H1 (cell line): ENCODE measurements at regions not wholly inside any gene's neighbourhood (a gene's known extent, or its start where the extent isn't known, plus 50 kb on each side); places are given as distances from the start of the nearest gene placed in this dataset.
A peak's percentile ranks its signal among the peaks of the same experiment; 100 is the strongest.

ENCODE experiments used
- CTCF ChIA-PET: fragments of 300-600 bp; sonication (Branson Sonifier 250); formaldehyde crosslinking; loops from one replicate; lab custom pipeline; 2021; ENCODE audit not compliant: partially characterized antibody; lab: Charles Lee
- POLR2A ChIA-PET: fragments of 300-600 bp; sonication (Branson Sonifier 250); formaldehyde crosslinking; loops from one replicate; lab custom pipeline; 2021; ENCODE audit warnings: inconsistent platforms; ENCODE audit not compliant: partially characterized antibody; lab: Charles Lee
- DNase-seq, 2 experiments: peaks; one replicate each; pipeline versions ENCODE4 v3.0.0 to v3.0.0-alpha.2; 2010 to 2022; ENCODE audit warnings: low spot score in 2 of 2, low read depth in 1 of 2, mixed read lengths in 1 of 2
- FAIRE-seq: peaks from 2 replicates; lab custom pipeline; 2011; peaks lifted over from hg19 to GRCh38; lab: Jason Lieb, UNC
- H2AFZ ChIP-seq: 2 replicates; pipeline ENCODE4 v1.8.1; 2012; ENCODE audit warnings: low read length, inconsistent platforms
- H2AK5ac ChIP-seq: 2 replicates; pipeline ENCODE4 v1.6.1; 2013; ENCODE audit warnings: low read depth, low read length
- H2BK120ac ChIP-seq: replicated peaks from 2 replicates; pipeline ENCODE3; 2013; ENCODE audit warnings: low read depth, low read length, inconsistent platforms
- H2BK12ac ChIP-seq: 2 replicates; pipeline ENCODE4 v1.6.1; 2013; ENCODE audit warnings: low read depth, low read length
- H2BK15ac ChIP-seq: 2 replicates; pipeline ENCODE4 v1.6.1; 2013; ENCODE audit warnings: low read length
- H2BK20ac ChIP-seq: 2 replicates; pipeline ENCODE4 v1.6.1; 2013; ENCODE audit warnings: low read length
- H2BK5ac ChIP-seq: 2 replicates; pipeline ENCODE4 v1.6.1; 2013; ENCODE audit warnings: low read depth, low read length
- H3K14ac ChIP-seq: 2 replicates; pipeline ENCODE4 v1.6.1; 2013; ENCODE audit warnings: inconsistent platforms; ENCODE audit not compliant: insufficient read length
- H3K18ac ChIP-seq: 2 replicates; pipeline ENCODE4 v1.6.1; 2013; ENCODE audit warnings: low read length; ENCODE audit errors: extremely low read depth
- H3K23ac ChIP-seq: 2 replicates; pipeline ENCODE4 v1.6.1; 2013; ENCODE audit warnings: inconsistent platforms; ENCODE audit not compliant: insufficient read length
- H3K23me2 ChIP-seq: 2 replicates; pipeline ENCODE4 v1.6.1; 2013; ENCODE audit warnings: low read depth, low read length
- H3K27ac ChIP-seq: 2 replicates; pipeline ENCODE4 v1.6.1; 2011; ENCODE audit warnings: low read depth, low read length, inconsistent platforms
- H3K27me3 ChIP-seq, 4 experiments: replicated peaks in 1 of 4; 1 replicate in 1 of 4; 2 replicates in 3 of 4; pipeline versions ENCODE4 v1.6.1 to v1.8.1; 2011 to 2013; ENCODE audit warnings: low read length in 3 of 4, mild to moderate bottlenecking in 3 of 4, inconsistent platforms in 2 of 4, mixed read lengths in 2 of 4, moderate library complexity in 1 of 4; ENCODE audit not compliant: control insufficient read depth in 3 of 4, insufficient read depth in 3 of 4; ENCODE audit errors: extremely low read depth in 1 of 4
- H3K36me3 ChIP-seq, 4 experiments: 2 replicates each; pipeline versions ENCODE4 v1.6.1 to v1.8.1; 2011 to 2013; ENCODE audit warnings: mild to moderate bottlenecking in 4 of 4, low read length in 3 of 4, moderate library complexity in 2 of 4, control low read depth in 1 of 4, inconsistent platforms in 1 of 4; ENCODE audit not compliant: insufficient read depth in 4 of 4, control insufficient read depth in 2 of 4
- H3K4ac ChIP-seq: replicated peaks from 2 replicates; pipeline ENCODE3; 2013; ENCODE audit warnings: low read length, low read depth, mixed read lengths, inconsistent platforms; ENCODE audit not compliant: insufficient read length
- H3K4me1 ChIP-seq, 4 experiments: replicated peaks in 1 of 4; 1 replicate in 1 of 4; 2 replicates in 3 of 4; pipeline versions ENCODE4 v1.6.1 to v1.8.1; 2011 to 2013; ENCODE audit warnings: low read length in 3 of 4, inconsistent platforms in 2 of 4, mixed read lengths in 1 of 4; ENCODE audit not compliant: insufficient read depth in 4 of 4, control insufficient read depth in 3 of 4
- H3K4me2 ChIP-seq, 2 experiments: 2 replicates each; pipeline versions ENCODE4 v1.6.1 to v1.8.1; 2011 to 2013; ENCODE audit warnings: low read depth in 2 of 2, low read length in 2 of 2, control low read depth in 1 of 2, inconsistent platforms in 1 of 2, mild to moderate bottlenecking in 1 of 2; ENCODE audit not compliant: insufficient read depth in 1 of 2
- H3K4me3 ChIP-seq, 4 experiments: fragments of 200-600, 300-600 bp in 1 of 4; sonication (generic), shearing (Covaris generic), sonication (Bioruptor Twin) in 1 of 4; 2 replicates each; pipeline versions ENCODE4 v1.5.1 to v1.8.1; 2011 to 2016; ENCODE audit warnings: low read length in 4 of 4, low read depth in 3 of 4, control low read depth in 2 of 4, inconsistent platforms in 2 of 4, mild to moderate bottlenecking in 2 of 4, mixed read lengths in 1 of 4, moderate library complexity in 1 of 4; ENCODE audit not compliant: insufficient read depth in 2 of 4; ENCODE audit errors: extremely low read depth in 1 of 4
- H3K56ac ChIP-seq: replicated peaks from 2 replicates; pipeline ENCODE3; 2013; ENCODE audit warnings: low read depth, mild to moderate bottlenecking, mixed read lengths, low read length, inconsistent platforms; ENCODE audit not compliant: insufficient read length
- H3K79me1 ChIP-seq: 2 replicates; pipeline ENCODE4 v1.6.1; 2013; ENCODE audit warnings: low read depth, low read length, control low read depth
- H3K79me2 ChIP-seq, 2 experiments: 2 replicates each; pipeline versions ENCODE4 v1.6.1 to v1.8.1; 2012 to 2013; ENCODE audit warnings: low read length in 2 of 2, mild to moderate bottlenecking in 2 of 2, inconsistent platforms in 1 of 2; ENCODE audit not compliant: insufficient read depth in 2 of 2, control insufficient read depth in 1 of 2
- H3K9ac ChIP-seq, 4 experiments: replicated peaks in 1 of 4; 1 replicate in 1 of 4; 2 replicates in 3 of 4; pipeline versions ENCODE4 v1.6.1 to v1.8.1; 2011 to 2013; ENCODE audit warnings: low read depth in 3 of 4, low read length in 3 of 4, control low read depth in 2 of 4, mild to moderate bottlenecking in 2 of 4, moderate library complexity in 2 of 4, inconsistent platforms in 1 of 4; ENCODE audit errors: extremely low read depth in 1 of 4
- H3K9me3 ChIP-seq, 2 experiments: 2 replicates each; pipeline versions ENCODE4 v1.6.1 to v1.8.1; 2012 to 2013; ENCODE audit warnings: mild to moderate bottlenecking in 2 of 2, moderate library complexity in 2 of 2, control low read depth in 1 of 2, inconsistent platforms in 1 of 2, low read depth in 1 of 2, low read length in 1 of 2, mixed read lengths in 1 of 2; ENCODE audit not compliant: insufficient read depth in 2 of 2
- H4K20me1 ChIP-seq, 2 experiments: replicated peaks in 1 of 2; 2 replicates each; pipeline versions ENCODE3 to v1.8.1; 2011 to 2013; ENCODE audit warnings: inconsistent platforms in 2 of 2, low read length in 2 of 2, mild to moderate bottlenecking in 1 of 2; ENCODE audit not compliant: insufficient read depth in 2 of 2, control insufficient read depth in 1 of 2
- H4K5ac ChIP-seq: 2 replicates; pipeline ENCODE4 v1.6.1; 2013; ENCODE audit warnings: low read length, low read depth, mixed read lengths, inconsistent platforms; ENCODE audit not compliant: insufficient read length
- H4K8ac ChIP-seq: 2 replicates; pipeline ENCODE4 v1.8.0; 2013; ENCODE audit warnings: mild to moderate bottlenecking, moderate library complexity, low read length, inconsistent platforms; ENCODE audit not compliant: insufficient read depth; ENCODE audit errors: extremely low read depth
- H4K91ac ChIP-seq: replicated peaks from 2 replicates; pipeline ENCODE3; 2013; ENCODE audit warnings: low read length, mixed read lengths, inconsistent platforms; ENCODE audit not compliant: insufficient read length
- HDAC2 ChIP-seq, 2 experiments: fragments of 300-600 bp in 1 of 2; sonication (generic) in 1 of 2; IDR thresholded peaks; 2 replicates each; pipeline ENCODE4 v1.6.1; 2011 to 2012; ENCODE audit warnings: low read depth in 2 of 2, low read length in 2 of 2, mild to moderate bottlenecking in 2 of 2, moderate library complexity in 2 of 2, borderline replicate concordance in 1 of 2, inconsistent platforms in 1 of 2
- MAFK ChIP-seq: IDR thresholded peaks from 2 replicates; pipeline ENCODE4 v1.6.1; 2012; ENCODE audit warnings: low read depth, mild to moderate bottlenecking, improper control_type of control experiment, low read length

DNA sequence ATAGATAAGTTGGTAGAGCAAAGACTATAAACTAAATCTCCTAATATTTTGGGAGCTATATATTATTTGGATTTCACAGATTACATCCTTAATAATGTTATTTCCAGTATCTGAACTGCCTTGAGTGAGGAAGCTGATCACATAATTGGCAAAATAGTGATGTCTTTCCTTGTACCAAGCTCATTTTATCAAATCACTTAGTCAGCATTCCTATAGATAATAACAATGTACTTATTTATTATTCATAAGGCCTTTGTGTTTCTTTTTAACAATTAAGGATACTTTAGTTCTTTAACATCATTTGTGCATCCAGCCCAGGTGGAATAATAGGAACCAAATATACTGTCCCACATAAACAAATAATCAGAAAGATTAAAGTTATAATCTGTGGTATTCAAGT is 1093.6 kb downstream of the PCDH18 start:
- Histone ChIP-seq H3K9ac (no peak overlapping the region), H3K4me2 (no peak overlapping the region), H3K4ac (no peak overlapping the region), H3K27ac (no peak overlapping the region), H4K8ac (no peak overlapping the region), H2AFZ (no peak overlapping the region), H3K18ac (no peak overlapping the region), H3K79me1 (no peaks in the 10 kb centered on the region), H2BK12ac (no peak overlapping the region), H3K9me3 (no peaks in the 10 kb centered on the region), H3K56ac (no peak overlapping the region), H3K4me3 (no peak overlapping the region), H3K27me3 (no peaks in the 10 kb centered on the region), H3K23ac (no peak overlapping the region), H4K91ac (no peak overlapping the region), H2AK5ac (no peak overlapping the region), H2BK20ac (no peak overlapping the region), H3K4me1 (peaks cover 0 to 2% (median 1%) of the 10 kb centered on the region in 4 experiments; a peak in 3 of 7 replicates), H4K20me1 (no peaks in the 10 kb centered on the region), H3K79me2 (no peaks in the 10 kb centered on the region), H2BK120ac (no peak overlapping the region), H3K14ac (no peak overlapping the region), H4K5ac (no peak overlapping the region), H2BK5ac (no peak overlapping the region), H3K36me3 (no peaks in the 10 kb centered on the region), H2BK15ac (no peak overlapping the region), H3K23me2 (no peaks in the 10 kb centered on the region)
- DNase-seq (no peak), FAIRE-seq (no peak)
- ChIA-PET CTCF (no interaction called here), POLR2A (no interaction called here)
- TF ChIP-seq MAFK: peak; percentile 45; the same call in 1 of the 2 replicates
- TF ChIP-seq HDAC2 (IDR thresholded peaks at IDR 0.05; ENCODE audit: borderline replicate concordance in 1 of 2, low read depth in 2 of 2, low read length in 2 of 2): no peak
